ENCODE measurements at regions not wholly inside any gene's neighbourhood (a gene's known extent, or its start where the extent isn't known, plus 50 kb on each side); places are given as distances from the start of the nearest gene placed in this dataset.

DNA sequence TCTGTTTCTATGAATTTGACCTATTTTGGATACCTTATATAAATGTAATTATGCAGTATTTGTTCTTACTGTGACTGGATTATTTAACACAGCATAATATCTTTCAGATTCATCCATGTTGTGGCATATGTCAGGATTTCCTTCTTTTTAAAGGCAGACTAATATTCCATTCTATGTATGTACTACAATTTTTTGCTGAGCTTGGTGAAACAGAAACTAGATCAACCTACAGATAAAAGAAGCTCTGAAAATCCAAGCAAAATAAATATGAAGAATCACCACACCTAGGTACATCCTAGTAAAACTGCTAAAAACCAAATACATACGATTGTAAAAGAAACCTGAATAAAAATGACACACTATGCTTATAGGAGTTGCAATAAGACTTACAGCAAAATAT is 300.5 kb downstream of the HTR7 start:
- no peak for DNase-seq

DNA sequence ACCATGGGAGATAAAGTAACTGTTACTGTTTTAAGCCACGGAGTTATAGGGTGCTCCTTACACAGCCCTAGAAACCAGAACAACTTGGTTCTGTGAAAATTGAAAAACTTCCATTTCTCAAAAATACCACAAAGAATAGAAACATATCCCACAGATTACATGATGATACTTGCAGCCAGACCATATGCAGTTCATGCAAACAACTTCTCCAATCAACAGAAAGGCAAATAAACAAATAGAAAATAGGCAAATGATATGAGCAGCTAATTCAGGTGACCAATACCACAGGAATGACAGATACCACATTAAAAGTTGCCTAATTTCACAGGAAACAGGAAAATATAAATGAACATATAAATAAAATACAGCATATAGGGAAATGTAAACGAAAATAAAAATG is 297.5 kb downstream of the HTR7 start:
- DNase-seq, result peak; percentile 11

DNA sequence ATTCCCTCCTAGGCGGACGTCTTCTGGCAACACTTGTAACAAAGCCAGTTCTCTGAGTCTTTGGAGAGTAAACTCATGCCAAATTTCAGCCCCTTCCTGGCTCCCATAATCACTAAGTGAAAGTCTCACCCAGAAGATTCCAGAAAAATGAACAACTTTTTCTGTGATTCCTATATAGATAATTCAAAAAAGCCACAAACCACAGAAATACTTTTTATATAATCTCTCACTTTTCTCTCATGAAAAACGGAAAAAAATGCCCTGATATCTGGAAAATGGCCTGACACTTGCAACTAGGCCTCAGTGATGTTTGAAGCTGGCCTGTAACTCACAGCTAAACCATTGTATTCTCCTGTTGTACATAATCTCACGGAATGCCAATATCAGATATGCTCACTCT is 296.2 kb downstream of the HTR7 start:
- DNase-seq, result no peak

DNA sequence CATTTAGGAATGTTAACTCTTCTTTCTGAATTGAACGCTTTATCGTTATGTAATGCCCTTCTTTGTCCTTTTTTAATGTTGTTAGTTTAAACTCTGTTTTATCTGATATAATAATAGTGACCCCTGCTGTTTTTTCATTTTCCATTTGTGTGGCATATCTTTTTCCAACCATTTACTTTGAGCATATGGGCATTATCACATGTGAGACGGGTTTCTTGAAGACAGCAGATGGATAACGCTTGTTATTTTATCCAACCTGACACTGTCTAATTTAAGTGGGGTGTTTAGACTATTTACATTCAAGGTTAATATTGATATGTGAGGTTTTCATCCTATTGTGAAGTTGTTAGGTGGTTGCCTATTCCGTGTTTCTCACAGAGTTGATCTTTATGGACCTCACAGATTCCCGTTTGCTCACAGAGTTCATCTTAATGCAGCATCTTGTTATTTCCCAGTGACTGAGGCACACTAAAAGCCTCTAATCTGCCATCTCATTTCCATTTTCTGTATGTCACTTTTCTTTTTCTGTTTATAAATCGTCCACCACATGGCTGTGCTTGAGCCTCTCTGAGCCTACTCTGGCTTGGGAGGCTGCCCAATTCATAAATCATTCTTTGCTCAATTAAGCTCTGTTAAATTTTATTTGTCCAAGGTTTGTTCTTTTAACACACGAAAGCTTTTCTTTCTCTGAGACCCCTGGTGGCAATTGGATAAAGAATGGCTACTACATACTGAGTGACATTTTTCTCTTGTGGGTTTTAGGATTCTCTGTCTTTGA is 286.2 kb downstream of the HTR7 start:
- no peak for DNase-seq

DNA sequence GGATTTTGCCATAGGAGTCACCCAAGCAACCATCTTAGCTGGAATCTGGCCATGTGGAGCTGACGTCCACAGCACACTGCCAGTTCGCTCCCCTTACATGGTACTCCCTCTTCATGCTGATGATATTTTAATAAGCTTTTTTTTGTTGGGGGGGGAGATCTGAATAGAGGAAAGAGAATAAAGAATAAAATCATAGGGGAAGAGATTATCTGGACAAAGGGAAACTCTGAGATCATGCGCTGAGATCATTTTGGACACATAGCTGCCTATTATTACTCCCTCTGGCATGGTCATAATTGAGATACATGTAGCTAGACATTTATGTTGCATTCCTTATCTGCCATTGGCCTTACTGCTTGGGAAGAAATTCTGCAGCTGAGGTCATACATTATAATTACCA is 282.7 kb downstream of the HTR7 start:
- DNase-seq, result no peak

DNA sequence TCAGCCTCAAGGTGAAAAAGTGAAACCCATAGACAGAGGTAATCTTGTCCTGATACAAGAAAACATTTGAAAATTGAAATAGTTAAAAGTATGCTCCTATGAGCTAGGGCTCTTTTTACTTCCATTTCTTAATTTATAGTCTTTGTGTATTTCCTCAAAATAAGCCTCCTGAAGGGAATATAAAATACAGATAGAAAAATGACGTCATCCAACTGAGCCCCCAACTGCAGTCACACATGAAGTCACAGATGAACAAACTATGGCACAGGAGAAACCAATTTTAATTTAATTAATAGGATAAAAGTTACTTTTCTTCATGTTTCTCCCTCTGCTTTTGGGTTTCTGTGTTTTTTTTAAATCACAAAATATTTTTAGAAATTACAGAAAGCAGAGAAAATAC is 280.3 kb downstream of the HTR7 start:
- no peak for DNase-seq

DNA sequence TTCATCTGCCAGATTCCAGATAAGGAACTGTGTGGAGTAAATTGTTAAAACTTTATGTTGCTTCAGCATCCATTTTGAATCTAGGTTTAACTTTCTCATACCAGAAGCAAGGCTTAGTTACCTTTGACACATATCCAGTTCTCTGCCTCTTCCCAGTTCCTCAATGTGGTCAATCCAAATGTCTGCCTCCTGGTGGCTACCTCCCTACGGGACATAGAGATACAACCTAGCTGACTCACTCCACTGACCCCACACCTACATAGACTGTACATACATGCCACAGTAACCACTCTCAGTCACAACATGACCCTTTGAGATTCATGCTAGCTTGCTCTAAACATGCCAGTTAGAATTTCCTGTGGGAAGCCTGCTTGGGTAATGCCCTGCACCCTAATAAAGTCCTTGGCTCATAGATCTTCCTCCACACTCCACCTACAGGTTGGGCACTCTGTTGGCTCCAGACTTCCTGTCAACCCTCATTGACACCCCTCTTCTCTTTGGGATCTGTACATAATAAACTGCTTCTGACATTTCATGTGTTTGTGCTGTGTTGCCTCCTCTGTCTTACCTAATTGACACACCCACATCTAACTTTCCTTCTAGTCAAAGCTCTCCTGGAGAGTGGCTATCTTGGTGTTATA is 278.1 kb downstream of the HTR7 start:
- DNase-seq, result no peak

DNA sequence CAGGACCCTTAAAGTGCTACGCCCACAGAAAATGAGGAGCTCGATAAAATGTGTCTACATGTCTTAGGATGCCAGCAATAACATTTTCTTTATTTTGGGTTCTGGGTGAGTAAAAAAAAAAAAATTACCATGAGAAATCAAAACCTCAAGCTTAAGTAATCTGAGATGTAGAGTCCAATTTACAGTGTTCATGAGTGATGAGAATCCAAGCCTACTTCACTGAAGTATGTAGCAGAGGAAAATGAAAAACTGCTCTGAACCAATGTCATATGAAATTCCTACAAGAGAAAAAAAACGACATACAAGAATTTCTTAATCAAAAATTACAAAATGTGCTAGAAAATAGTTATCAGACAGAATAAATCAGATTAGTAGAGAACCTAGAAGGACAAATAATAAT is 274.4 kb downstream of the HTR7 start:
- DNase-seq, result no peak

DNA sequence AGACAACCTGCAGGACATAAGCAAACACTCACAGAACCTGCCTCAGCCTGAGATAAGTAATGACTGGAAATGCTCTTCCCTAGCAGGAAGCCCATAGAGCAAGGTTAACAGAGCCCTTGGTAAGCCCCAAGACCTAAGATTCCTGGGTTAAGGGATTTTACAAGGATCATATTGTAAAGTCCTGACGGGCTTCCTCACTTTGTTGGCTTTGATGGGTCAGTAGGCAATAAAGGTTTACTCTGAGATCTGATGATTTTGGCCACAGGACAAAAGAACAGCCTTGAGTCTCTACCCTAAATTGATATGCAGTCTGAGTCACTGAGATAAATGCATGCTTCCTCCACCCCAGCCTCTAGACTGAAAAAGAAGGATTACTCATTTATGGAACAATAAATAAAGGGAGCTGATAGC is 270.8 kb downstream of the HTR7 start:
- no peak for DNase-seq

DNA sequence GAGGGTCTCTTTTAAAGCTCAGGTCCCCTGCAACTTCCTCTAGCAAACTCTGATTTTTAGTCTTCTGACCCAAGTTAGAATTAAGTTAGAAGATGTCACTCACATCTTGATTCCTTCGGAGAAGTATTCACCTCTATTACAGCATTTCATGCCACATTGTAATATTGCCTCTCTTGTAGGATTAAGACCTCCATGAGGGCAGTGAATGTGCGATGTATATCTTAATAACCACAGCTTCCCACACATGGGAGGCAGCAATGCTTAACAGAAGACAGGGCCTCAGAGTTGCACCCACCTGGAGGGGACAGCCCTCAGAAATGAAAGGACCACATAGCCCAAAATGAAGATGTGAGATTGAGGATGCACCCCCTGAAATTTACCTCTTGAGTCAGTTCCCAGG is 270.3 kb downstream of the HTR7 start:
- no peak for DNase-seq

DNA sequence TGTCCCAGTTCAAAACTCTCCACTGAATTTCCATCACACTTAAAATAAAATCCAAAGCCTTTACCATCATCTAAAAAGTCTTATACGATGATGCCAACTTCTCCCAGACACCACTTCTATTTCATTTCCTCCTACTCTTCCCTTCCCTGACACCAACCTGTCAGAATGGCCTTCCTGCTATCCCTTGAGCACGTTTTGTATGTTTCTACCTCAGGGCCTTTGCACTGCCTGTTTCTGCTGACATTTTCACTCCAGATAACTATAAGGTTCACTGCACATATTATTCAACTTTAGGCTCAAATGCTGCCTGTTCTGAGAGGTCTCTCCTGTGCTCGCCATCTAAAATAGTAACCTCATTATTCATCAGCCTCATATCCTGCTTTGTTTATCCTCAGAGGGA is 269.6 kb downstream of the HTR7 start:
- DNase-seq, result no peak

DNA sequence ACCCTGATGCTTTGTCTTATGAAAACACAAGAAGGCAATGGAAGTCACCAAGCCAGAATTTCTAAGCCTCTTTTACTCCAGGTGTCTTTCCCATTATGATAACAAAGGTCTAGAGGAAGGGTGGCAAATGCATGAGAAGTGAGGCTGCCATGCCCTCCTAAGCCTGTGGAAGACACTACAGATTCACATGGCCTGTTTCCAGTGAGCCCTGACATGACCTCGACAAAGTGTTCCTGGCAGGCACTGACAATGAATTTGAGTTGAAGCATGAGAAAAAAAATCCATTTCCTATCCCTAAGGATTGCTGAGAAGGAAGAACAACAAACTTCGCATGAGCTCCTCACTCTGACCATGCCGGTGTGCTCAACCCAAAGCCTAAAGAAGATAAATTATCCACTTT is 268.0 kb downstream of the HTR7 start:
- DNase-seq, result no peak

DNA sequence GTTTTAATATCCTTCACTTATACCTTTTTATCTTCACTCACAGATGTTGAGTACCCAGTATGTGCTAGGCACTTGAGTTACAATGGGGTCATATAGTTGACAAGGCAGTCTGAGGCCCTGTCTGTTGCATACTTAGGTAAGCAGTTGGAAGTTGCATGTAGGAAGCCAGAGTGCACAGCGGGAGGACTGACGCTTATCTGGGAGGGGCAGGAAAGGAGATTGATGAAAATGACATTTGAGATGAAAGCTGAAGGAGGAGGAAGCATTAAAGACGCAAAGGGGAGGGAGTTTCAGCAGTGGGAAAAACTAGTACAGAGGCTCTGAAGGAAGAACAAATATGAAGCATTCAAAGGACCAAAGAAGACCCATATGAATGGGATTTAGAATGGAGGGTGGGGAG is 266.2 kb downstream of the HTR7 start:
- no peak for DNase-seq

DNA sequence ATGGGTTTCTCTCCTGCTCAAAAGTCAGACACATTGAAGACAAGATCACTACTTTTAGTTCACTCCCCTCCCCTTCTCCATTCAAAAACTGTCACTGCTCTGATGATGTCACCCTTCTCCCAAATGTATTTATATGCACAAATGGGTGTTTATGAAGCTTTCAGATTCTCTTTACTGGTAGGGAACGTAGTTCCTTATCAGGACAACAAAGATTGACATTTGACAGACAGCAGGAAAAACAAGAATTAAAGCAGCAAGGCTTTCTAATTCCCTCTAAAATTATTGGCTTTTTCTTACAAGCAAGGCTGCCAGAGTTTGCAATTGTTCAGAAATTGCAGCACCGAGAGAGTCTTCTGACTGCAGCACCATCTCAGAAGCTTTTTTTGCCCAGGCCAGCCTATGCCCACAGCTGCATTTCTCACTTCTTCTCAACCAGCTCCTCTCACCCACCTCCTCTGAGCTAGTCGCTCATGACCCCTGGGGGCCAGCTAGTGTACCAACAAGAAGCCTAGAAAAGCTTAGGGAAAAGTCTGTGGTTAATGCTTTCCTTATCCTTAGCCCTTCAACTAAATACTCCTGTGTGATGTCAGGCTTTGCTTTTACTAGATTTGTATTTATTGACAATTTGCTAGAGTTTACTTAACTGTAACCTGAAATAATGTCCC is 265.1 kb downstream of the HTR7 start:
- peak; percentile 5 for DNase-seq

DNA sequence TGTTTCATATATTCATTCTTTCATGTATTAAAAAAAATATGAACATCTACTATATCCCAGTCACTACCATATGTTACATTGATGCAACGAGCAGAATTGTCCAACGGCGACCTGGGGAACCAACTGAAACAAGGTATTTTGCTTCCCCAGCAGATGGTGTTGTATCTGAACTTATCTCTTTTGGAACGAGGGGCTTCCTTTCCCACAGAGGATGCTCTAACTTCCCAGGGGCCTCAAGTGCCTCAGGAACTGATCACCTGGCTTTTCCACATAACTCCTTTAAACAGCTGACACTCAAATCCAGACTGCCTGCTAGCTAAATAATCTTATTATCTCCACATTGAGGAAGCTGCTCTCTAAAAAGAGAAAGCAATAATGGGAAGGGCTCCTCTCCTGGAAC is 259.3 kb downstream of the HTR7 start:
- DNase-seq, result no peak

DNA sequence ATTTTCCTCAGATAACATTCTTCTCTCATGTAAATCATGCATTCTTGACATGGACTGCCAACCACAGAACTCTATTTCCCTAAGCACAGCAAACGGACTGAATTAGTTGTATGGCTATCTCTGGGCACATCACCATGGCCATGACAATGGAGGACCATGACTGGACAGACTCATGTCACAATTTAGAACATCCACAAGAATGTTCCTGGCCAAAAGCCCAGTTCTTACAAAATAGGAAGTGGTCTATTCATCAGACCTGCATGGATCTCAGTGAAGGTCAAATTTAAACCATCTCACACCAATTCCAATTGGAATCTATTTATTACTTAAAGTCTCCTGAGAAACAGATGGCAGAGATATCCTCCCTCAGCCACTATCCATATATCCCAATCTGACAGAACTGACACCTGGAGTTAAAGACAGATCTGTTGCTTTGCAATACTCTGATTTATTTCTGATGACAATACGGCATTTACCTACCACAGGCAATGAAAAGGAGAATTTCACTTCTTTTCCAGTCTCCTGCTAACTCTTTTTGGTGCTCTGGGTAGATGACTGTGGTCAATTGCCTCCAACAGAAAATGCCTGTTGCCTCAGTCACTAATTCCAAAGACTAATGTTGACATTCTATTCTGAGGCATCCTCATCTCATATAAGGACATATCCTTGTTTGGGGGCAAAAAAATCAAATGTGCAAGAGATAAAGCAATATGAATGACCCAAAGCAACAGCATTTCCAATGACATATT is 254.8 kb downstream of the HTR7 start:
- no peak for DNase-seq

DNA sequence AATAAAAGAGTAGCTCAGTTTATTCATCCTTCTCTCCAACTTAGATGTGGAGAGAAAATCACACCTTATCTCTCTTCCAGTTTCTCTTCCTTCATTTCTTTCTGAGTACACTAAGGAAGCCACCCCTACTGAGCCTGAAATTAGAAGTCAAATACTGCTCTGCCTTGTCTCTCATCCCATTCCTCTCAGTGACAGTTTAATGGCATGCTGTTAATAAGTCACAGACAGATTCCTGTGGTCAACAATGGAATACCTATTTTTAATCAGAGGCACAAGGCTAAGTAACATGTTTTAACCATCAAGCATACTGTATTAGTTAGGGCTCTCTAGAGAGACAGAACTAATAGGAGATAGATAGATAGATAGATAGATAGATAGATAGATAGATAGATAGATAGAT is 253.2 kb downstream of the HTR7 start:
- DNase-seq, result no peak

DNA sequence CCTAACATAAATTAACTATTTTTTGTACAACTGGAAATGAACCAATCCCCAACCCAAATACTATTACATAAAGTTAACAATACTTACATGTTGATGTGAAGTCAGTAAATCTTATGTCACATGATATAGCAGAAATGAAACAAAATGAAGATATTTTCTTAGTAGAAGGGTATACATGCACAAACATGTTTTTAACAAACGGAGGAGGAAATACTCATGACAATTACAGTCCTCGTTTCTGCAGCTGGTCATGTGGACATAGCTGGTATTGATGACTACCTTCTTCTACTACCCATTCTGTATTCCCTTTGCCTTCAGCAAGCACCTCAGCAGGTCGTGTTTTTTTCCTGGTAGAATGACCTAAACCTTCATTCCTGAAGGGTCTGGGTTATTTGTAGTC is 252.3 kb downstream of the HTR7 start:
- no peak for DNase-seq

DNA sequence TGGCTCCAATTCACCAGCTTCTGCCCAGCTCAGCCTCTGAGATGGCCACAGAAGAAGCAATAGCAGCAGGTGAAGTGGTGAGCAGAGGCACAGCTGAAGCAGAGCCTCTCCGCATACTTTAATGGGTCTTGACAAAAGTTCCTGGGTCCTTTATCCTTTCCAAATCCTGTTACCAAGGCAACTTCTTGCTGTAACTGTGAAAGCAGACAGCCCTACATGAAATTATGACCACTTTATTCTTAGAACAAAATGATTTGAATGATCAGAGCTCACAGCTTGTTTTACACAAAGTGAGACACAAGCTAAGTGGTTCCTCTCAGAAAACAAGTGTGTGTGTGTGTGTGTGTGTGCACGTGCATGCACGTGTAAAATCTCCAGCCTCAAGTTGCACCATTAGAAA is 245.6 kb downstream of the HTR7 start:
- DNase-seq, result no peak

DNA sequence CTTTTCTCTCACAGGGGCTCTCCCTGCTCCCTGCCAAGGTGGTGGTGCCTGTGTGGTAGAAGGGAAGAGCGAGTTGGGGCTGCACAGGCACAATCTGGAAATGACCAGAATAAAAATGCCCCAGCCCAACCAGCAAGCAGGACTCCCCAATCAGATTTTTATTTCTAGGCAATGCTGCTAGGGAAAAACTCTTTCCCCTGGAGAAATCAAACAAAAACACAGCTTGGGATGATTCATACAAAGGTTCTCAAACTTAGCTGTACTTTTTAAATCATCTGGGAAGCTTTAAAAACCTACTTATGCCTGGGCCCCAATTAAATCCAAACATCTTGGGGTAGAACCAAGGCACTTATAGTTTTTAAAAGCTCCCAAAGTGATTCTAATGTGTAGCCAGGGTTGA is 243.2 kb downstream of the HTR7 start:
- DNase-seq, result no peak

DNA sequence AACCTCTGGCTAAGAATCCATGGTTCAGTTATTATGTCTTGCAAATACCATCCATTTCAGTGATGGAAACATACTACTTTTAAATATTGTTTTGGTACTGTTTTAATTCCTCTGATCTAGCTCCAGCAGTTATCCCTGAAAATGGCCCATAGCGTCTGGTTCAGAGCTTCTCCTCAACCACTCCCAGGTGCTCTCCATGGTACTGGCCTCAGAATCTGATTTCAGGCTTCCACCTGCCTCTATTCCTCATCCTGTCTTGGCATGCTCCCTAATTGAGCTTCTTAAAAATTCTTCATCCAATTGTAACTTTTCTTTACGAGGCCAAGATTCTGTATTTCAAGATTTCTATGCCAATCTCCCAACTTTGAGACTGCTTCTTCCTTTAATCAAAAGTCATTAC is 236.3 kb downstream of the HTR7 start:
- DNase-seq, result no peak

DNA sequence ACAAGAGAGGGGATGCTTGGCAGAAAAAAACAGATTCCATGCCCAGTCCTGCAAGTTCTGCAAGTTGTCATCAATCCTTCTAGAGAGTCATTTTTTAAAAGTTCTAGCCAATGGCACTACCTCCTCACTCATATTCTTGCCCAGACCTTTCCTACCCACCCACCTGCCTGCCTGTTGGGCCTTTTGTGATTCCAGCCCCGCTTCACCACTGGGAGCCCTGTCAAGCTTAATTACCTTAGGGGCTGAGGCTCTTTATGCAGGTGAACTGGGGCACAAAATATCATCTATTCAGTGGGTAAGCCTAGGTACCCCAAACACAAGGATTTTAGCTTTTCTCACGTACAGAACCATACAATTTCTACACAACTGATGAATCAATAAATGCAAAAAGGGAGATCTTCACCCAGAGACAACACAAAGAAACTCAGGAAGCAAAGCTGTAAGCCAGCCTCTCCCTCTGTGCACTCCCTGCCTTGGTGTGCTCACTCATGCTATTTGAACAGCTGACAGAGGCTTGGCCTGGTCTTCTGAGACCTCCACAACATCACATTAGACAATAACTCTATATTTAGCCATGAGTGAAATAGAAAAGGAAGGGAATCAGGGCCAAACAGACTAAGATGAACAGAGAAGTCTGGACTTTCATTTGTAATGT is 222.6 kb downstream of the HTR7 start:
- DNase-seq, result no peak

DNA sequence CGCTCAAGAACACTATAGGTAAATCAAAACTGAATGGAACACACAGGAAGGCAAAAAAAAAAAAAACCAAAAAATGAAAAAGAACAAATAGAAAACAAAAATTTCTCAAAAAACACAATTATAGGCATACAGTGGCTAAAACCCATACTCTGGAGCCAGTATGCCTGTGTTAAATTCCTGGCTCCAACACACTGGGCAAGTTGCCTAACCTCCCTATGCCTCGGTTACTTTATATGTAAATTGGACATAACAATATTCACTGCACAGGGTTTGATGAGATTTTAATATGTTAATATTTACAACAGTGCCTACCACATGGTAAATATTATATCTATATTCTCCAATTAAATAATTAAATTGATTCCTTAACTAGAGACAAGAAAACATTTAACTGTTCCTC is 217.1 kb downstream of the HTR7 start:
- no peak for DNase-seq

All from NCI-H526 treated with DMSO at 0.1 percent for 48 hours (cell line).